ENCODE measurements at regions not wholly inside any gene's neighbourhood (a gene's known extent, or its start where the extent isn't known, plus 50 kb on each side); places are given as distances from the start of the nearest gene placed in this dataset.

- no peak overlapping the region for H2BK15ac ChIP-seq (ENCODE audit: low read length)
- TF ChIP-seq RFX5 (IDR thresholded peaks at IDR 0.05; ENCODE audit: borderline replicate concordance, low read depth, low read length) = no peak
- no peak for TF ChIP-seq NRF1 (IDR thresholded peaks at IDR 0.05; ENCODE audit: low read depth, low read length)
- TF ChIP-seq HDAC2 (IDR thresholded peaks at IDR 0.05; ENCODE audit: borderline replicate concordance in 1 of 2, low read depth in 2 of 2, low read length in 2 of 2) = no peak
- no peak for TF ChIP-seq JUND (IDR thresholded peaks at IDR 0.05; ENCODE audit: low read length)
- no peak for TF ChIP-seq PHF8 (conservative IDR thresholded peaks at IDR 0.05; ENCODE audit: low read depth, low read length)
- no peak for TF ChIP-seq EGR1 (IDR thresholded peaks at IDR 0.05; ENCODE audit: borderline replicate concordance, low read depth, low read length)
- peak overlapping the region; percentile 36 for H4K91ac ChIP-seq (replicated peaks; ENCODE audit: insufficient read length, low read length)
- peak overlapping the region; percentile 79; the same call in 1 of the 2 replicates for H2BK5ac ChIP-seq (ENCODE audit: low read depth, low read length)
- H3K4me3 ChIP-seq (ENCODE audit: extremely low read depth in 1 of 4, insufficient read depth in 2 of 4, low read depth in 3 of 4, low read length in 4 of 4) = no peak overlapping the region
- no peak overlapping the region for H4K5ac ChIP-seq (ENCODE audit: insufficient read length, low read depth, low read length)
- H3K9ac ChIP-seq (replicated peaks in 1 of 4; ENCODE audit: extremely low read depth in 1 of 4, low read depth in 3 of 4, low read length in 3 of 4) = no peak overlapping the region
- no peaks in the 10 kb centered on the region for H3K79me1 ChIP-seq (ENCODE audit: low read depth, low read length)
- H3K79me2 ChIP-seq (ENCODE audit: control insufficient read depth in 1 of 2, insufficient read depth in 2 of 2, low read length in 2 of 2) = no peaks in the 10 kb centered on the region
- no peak overlapping the region for H3K18ac ChIP-seq (ENCODE audit: extremely low read depth, low read length)
- peaks cover 0 to 6% (median 1%) of the 10 kb centered on the region in 4 experiments; a peak in 1 of 7 replicates for H3K4me1 ChIP-seq (replicated peaks in 1 of 4; ENCODE audit: control insufficient read depth in 3 of 4, insufficient read depth in 4 of 4, low read length in 3 of 4)
- peak overlapping the region; percentile 90 for H2BK120ac ChIP-seq (replicated peaks; ENCODE audit: low read depth, low read length)
- ChIA-PET POLR2A (ENCODE audit: partially characterized antibody) (no interaction called here), CTCF (ENCODE audit: partially characterized antibody) (no interaction called here)
- no peak overlapping the region for H3K14ac ChIP-seq (ENCODE audit: insufficient read length)
- no peaks in the 10 kb centered on the region for H4K20me1 ChIP-seq (replicated peaks in 1 of 2; ENCODE audit: control insufficient read depth in 1 of 2, insufficient read depth in 2 of 2, low read length in 2 of 2)
- H3K27me3 ChIP-seq (replicated peaks in 1 of 4; ENCODE audit: control insufficient read depth in 3 of 4, extremely low read depth in 1 of 4, insufficient read depth in 3 of 4, low read length in 3 of 4) = no peaks in the 10 kb centered on the region
- DNase-seq (ENCODE audit: low read depth in 1 of 2, low spot score in 2 of 2) (no peak), FAIRE-seq (no peak)
- no peak overlapping the region for H3K23ac ChIP-seq (ENCODE audit: insufficient read length)
- no peaks in the 10 kb centered on the region; a peak in 1 of 4 replicates for H3K9me3 ChIP-seq (ENCODE audit: insufficient read depth in 2 of 2, low read depth in 1 of 2, low read length in 1 of 2)
- H2AK5ac ChIP-seq (ENCODE audit: low read depth, low read length) = 0 out of 2 replicates have a peak overlapping the region, but pooled peaks have one; percentile 68
- no peak overlapping the region for H4K8ac ChIP-seq (ENCODE audit: extremely low read depth, insufficient read depth, low read length)
- no peak overlapping the region for H3K4ac ChIP-seq (replicated peaks; ENCODE audit: insufficient read length, low read depth, low read length)
- WGBS, 2 experiments (ENCODE audit: extremely low coverage in 1 of 2, insufficient coverage in 1 of 2, insufficient read length in 1 of 2, insufficient replicate concordance in 2 of 2, low coverage in 1 of 2, low lambda C conversion rate in 2 of 2, missing lambda C conversion rate in 1 of 2) = 87% methylated on average over 2 of the region's 2 CpGs; no CpG with 5 or more reads in 1 of the 2 experiments
- no peak overlapping the region for H3K4me2 ChIP-seq (ENCODE audit: insufficient read depth in 1 of 2, low read depth in 2 of 2, low read length in 2 of 2)
- no peak overlapping the region for H2BK20ac ChIP-seq (ENCODE audit: low read length)
- H2AFZ ChIP-seq (ENCODE audit: low read length) = no peak overlapping the region
- no peaks in the 10 kb centered on the region for H3K23me2 ChIP-seq (ENCODE audit: low read depth, low read length)
- no peak overlapping the region for H3K27ac ChIP-seq (ENCODE audit: low read depth, low read length)
- H3K36me3 ChIP-seq (ENCODE audit: control insufficient read depth in 2 of 4, insufficient read depth in 4 of 4, low read length in 3 of 4) = no peaks in the 10 kb centered on the region
- H3K56ac ChIP-seq (replicated peaks; ENCODE audit: insufficient read length, low read depth, low read length) = no peak overlapping the region
- H2BK12ac ChIP-seq (ENCODE audit: low read depth, low read length) = no peak overlapping the region
These were observed 216.7 kb downstream of the TXNL1 start for GRCh38 chr18:56421647-56422046.

Data from H1 (cell line).